ENCODE measurements at regions not wholly inside any gene's neighbourhood (a gene's known extent, or its start where the extent isn't known, plus 50 kb on each side); places are given as distances from the start of the nearest gene placed in this dataset.
A peak's percentile ranks its signal among the peaks of the same experiment; 100 is the strongest.
"Not testable (repeated sequence)": the region's sequence is repeated elsewhere in the genome, so short reads cannot be mapped to it uniquely, and the experiment has no call there.

GRCh38 chr10:8332730-8333111 is 278.2 kb downstream of the GATA3 start:
- no peak for DNase-seq (ENCODE audit: extremely low read depth in 1 of 2, low read depth in 1 of 2)

DNA sequence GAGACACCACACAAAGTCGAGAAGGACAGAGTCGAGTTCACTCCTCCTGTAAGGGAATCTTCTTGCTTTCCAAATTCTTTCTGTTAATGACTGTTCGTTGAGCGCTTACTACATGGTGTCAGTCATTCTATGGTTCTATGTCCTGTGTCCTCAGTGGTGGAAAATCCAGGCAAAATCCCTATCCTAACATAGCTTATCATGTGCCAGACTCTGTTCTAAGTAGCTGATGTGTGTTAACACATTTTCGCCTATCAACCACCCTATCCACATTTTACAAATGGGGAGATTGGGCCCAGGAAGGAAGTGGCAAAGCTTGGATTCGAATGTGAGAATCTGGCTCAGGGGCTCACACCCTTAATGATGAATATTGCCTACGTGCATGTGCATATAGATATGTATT is 280.1 kb downstream of the GATA3 start:
- DNase-seq (ENCODE audit: extremely low read depth in 1 of 2, low read depth in 1 of 2) = no peak

DNA sequence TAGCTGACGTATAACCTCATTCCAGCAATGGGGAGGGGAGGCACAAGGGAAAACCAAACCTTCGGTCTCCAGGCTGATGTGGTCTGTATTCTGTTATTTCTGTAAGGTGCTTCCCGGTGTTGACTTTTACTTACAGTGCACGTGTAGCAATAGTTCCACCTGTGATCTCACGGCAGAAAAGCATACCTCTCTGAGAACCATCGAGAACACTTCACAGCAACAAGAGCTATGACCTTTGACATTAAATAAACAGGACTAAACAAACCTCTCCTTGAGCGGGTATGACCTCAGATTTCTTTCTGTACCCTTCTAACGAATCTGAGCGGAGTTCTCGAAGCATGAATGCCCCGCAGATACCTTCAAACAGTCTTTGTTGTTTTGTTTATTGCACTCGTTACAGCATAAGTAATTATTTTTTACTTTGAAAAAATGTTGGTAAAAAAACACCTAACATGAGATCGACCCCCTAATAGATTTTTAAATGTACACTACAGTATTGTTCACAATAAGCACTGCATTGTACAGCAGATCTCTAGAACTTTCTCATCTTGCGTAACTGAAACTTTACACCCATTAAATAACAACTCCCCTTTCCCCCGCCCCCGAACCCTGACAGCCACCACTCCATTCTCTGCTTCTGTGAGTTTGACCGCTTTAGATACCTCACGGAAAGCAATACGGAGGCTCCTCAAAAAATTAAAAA is 282.3 kb downstream of the GATA3 start:
- DNase-seq (ENCODE audit: extremely low read depth in 1 of 2, low read depth in 1 of 2) = no peak

- DNase-seq (ENCODE audit: extremely low read depth in 1 of 2, low read depth in 1 of 2) = no peak
Measured at GRCh38 chr10:8337332-8337651, 282.8 kb downstream of the GATA3 start.

DNA sequence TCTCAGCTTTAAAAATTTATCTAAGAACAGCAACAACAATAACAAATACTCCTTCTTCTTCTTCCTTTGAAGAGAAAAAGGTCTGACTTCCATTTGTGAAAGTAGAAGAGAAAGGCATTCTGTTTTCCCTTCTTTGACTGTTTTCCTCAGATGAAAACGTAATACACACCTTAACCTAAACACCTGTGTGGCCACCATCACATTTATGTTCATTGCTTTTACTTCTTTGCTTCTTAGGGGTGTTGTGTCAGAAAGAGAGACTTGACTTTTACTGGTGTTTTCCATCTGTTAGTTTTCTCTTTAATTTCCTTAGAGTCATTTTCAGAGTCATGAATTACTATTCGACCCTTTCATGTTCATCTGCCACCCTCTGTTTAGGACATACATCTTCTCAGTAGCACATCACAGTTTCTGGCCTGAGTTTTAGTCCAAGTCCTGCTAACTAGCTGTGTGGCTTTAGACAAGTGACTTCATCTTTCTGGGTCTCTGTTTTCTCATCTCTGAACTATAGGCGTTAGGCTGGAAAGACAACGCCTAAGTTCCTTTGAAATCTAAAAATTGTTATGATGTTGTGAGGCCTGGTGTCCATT is 283.8 kb downstream of the GATA3 start:
- peak in 1 of 2 donors; percentile 28 for DNase-seq (ENCODE audit: extremely low read depth in 1 of 2, low read depth in 1 of 2)

GRCh38 chr10:8344756-8345155 is 290.3 kb downstream of the GATA3 start:
- no peak for DNase-seq (ENCODE audit: extremely low read depth in 1 of 2, low read depth in 1 of 2)

DNA sequence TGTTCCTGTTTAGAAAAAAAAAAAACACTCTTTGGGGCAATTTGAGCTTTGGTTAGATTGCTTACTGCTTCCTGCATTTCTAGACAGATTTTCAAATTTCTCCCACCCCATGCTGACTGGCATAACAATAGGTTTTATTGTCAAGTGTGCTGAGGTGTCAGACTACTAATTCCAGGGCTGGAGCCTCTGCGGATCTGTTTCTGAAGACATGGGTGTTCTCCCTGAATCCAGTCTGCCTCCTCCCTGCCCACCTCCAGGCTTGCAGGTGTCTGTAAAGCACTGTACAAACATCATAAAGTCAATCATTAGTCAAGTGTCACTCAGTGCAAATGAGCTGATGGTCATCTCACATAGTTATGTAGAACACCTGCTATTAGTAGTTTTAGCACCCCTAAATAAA is 292.4 kb downstream of the GATA3 start:
- DNase-seq (ENCODE audit: extremely low read depth in 1 of 2, low read depth in 1 of 2) = no peak

GRCh38 chr10:8347614-8348013 is 293.1 kb downstream of the GATA3 start:
- DNase-seq (ENCODE audit: extremely low read depth in 1 of 2, low read depth in 1 of 2) = not testable (repeated sequence)

GRCh38 chr10:8349610-8350249 is 295.2 kb downstream of the GATA3 start:
- DNase-seq (ENCODE audit: extremely low read depth in 1 of 2, low read depth in 1 of 2) = no peak

- DNase-seq (ENCODE audit: extremely low read depth in 1 of 2, low read depth in 1 of 2) = no peak
Measured at GRCh38 chr10:8350250-8350967, 295.9 kb downstream of the GATA3 start.

GRCh38 chr10:8352171-8353075 is 297.9 kb downstream of the GATA3 start:
- peak in 1 of 2 donors; percentile 25 for DNase-seq (ENCODE audit: extremely low read depth in 1 of 2, low read depth in 1 of 2)

DNA sequence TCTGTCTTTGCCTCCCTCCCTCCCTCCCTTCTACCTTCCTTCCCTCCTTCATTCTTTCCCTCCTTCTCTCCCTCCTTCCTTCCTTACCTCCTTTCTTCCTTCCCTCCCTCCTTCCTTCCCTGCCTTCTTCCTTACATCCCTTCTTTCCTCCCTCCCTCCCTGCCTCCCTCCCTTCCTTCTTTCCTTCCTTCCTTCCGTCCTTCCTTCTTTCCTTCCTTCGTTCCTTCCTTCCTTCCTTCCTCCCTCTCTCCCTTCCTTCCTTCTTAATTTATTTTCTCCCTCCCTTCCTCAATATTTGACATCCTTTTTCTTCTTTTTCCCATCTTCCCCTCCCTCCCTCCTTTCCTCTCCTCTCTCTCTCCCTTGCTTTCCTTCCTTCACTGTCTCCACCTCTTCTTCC is 301.8 kb downstream of the GATA3 start:
- no peak for DNase-seq (ENCODE audit: extremely low read depth in 1 of 2, low read depth in 1 of 2)

GRCh38 chr10:8359467-8359866 is 305.0 kb downstream of the GATA3 start:
- no peak for DNase-seq (ENCODE audit: extremely low read depth in 1 of 2, low read depth in 1 of 2)

DNA sequence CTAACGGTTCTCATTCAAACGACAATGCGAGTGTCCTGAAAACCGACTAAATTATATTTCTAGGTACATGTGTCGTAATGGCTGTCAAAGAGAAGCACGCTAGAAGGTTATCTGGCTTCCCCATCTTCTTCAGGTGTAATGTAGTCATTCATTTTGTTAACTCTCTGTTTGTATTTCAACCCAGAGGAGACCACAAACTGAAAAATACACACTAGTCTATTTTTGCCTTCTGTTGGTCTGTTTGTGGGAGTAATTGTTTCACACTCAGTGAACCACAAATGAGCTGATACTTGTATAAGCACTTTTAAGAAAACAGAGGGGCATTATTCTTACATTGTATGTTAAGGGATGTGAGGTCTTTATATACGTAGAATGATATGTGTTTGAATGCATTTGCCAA is 305.9 kb downstream of the GATA3 start:
- no peak for DNase-seq (ENCODE audit: extremely low read depth in 1 of 2, low read depth in 1 of 2)

- no peak for DNase-seq (ENCODE audit: extremely low read depth in 1 of 2, low read depth in 1 of 2)
Measured at GRCh38 chr10:8360814-8361509, 306.5 kb downstream of the GATA3 start.

- peak in 1 of 2 donors; percentile 25 for DNase-seq (ENCODE audit: extremely low read depth in 1 of 2, low read depth in 1 of 2)
Measured at GRCh38 chr10:8361510-8361844, 307.0 kb downstream of the GATA3 start.

DNA sequence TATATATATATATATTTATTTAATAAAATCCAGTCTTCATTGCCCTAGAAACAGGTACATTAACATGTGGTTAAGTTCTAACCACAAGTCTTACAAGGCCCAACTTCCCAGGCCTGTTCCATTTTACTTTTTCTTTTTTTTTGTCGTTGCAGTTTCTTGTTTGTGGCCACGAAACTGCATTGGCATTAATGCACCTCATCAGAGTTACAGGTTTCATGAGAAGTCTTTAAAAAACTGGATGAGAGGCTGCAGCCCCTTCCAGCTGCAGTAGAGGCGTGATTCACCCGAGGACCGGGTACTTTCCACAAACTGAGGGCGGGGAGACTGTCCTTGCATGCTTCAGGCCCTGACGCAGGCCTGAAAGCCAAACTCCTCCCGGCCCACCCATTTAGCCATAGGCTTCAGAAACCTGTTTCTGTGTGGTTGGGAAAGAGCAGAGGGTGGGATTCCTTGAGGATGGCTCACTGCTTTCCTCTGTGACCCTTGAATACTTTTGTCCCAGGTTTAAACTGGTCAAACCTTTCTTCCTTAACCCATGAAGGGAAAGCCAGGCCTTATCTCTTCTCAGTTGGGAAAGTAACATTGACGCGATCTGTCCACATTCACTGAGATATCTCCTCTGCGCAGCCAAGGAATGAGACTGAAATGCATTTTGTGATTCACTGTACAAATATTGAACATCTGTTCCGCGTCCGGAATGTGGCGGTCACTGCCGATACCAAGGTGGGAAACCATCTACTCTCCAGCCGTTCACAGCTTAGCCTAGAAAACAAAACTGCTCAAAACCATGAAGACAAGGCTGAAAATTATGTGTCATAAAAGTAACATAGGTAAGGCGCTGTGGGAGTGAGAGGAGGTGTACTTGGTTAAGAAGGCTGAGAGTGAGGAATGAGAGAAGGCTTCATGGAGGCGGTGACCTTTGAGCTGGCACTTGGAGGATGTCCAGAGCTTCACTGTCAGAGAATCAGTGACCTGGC is 311.7 kb downstream of the GATA3 start:
- peak; percentile 29 to 61 for DNase-seq (ENCODE audit: extremely low read depth in 1 of 2, low read depth in 1 of 2)

- DNase-seq (ENCODE audit: extremely low read depth in 1 of 2, low read depth in 1 of 2) = not testable (repeated sequence)
Measured at GRCh38 chr10:8367672-8368411, 313.4 kb downstream of the GATA3 start.

Data from stimulated activated CD8-positive, alpha-beta memory T cell treated with anti-CD3 and anti-CD28 coated beads, Interleukin-7, amount 100 ng/mL, for 48 hours (primary cell).